ENCODE measurements at regions not wholly inside any gene's neighbourhood (a gene's known extent, or its start where the extent isn't known, plus 50 kb on each side); places are given as distances from the start of the nearest gene placed in this dataset.
"Not testable (repeated sequence)": the region's sequence is repeated elsewhere in the genome, so short reads cannot be mapped to it uniquely, and the experiment has no call there.

DNA sequence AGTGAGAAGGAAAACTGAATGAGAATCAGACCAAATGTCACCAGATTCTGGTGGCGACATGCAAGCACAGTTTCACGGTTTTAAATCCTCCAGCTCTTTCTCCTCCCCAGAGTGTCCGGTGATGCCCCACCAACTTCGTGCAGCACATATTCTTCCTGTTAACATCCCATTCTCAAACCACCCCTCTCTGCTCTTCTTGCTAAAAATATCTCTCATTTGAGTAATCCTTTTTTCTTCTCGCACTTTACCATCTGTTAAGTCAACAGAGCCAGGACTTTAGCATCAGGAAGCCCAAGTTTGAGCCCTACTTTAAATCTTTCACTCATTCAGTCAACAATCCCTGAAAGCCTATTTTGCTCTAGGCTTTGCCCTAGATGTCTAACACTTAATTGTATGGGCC, 68.2 kb upstream of the VGLL4 start:
- DNase-seq, result no peak

DNA sequence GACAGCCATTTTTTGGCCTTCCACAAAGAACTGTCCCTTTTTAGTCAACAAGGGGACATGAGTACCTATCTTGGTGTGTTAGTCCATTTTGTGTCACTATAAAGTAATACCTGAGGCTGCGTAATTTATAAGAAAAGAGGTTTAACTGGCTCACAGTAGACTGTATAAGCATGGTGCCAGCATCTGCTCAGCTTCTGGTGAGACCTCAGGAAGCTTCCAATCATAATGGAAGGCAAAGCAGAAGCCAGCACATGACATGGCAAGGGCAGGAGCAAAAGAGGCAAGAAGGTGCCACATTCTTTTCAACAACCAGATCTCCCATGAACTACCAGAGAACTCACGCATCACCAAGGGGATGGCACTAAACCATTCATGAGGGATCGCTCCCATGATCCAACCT, 66.1 kb upstream of the VGLL4 start:
- DNase-seq, result no peak

DNA sequence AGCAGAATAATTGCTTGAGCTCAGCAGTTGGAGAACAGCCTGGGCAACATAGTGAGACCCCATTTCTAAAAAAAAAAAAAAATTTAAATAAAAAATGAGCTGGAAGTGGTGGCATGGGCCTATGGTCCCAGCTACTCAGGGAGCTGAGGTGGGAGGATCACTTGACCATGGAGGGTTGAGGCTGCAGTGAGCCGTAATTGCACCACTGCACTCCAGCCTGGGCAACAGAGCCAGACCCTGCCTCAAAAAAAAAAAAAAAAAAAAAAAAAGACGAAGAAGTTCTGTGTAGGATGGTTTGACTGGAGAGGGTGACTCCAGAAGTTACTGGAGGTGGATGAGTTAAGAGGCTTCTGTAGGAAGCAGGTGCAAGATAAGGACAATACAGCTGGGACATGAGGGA, 63.4 kb upstream of the VGLL4 start:
- DNase-seq, result not testable (repeated sequence)

- DNase-seq, result no peak
These were observed 62.9 kb upstream of the VGLL4 start for GRCh38 chr3:11706604-11707003.

DNA sequence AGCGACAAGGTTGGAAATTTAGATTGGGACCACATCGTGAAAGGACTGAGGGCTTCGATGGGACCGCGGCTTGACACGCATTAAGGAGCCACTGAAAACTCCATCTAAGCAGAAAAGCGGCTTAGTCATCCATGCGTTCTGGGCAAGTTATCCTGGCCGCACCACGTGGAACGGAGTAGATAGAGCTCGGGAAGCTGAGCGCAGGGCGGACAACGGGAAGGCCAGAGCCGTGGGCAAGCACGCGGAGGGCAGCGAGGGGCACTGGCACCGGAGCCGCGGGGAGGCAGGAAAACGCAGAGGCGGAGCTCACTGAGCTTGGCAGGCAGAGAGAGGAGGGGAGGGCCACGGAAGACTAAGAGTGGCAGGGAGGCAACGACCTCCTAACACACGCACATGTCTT, 61.3 kb upstream of the VGLL4 start:
- DNase-seq, result no peak

GRCh38 chr3:11703146-11703545, 59.4 kb upstream of the VGLL4 start:
- no peak for DNase-seq

DNA sequence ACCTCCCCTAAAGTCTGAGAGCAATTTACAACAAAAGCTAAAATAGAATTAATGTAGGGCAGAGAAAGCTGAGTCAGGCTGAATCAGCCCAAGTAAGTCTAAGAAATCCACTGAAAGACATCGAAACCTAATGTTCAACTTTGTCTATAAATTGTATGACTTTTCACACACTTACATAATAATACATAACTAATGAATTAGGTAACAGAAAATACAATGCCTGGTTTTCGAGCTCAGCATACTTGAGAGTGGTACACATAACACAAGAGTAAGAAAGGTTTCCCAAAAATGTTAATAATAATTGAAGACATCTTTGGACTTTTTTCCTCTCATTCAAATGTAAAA, 55.3 kb upstream of the VGLL4 start:
- DNase-seq, result no peak

DNA sequence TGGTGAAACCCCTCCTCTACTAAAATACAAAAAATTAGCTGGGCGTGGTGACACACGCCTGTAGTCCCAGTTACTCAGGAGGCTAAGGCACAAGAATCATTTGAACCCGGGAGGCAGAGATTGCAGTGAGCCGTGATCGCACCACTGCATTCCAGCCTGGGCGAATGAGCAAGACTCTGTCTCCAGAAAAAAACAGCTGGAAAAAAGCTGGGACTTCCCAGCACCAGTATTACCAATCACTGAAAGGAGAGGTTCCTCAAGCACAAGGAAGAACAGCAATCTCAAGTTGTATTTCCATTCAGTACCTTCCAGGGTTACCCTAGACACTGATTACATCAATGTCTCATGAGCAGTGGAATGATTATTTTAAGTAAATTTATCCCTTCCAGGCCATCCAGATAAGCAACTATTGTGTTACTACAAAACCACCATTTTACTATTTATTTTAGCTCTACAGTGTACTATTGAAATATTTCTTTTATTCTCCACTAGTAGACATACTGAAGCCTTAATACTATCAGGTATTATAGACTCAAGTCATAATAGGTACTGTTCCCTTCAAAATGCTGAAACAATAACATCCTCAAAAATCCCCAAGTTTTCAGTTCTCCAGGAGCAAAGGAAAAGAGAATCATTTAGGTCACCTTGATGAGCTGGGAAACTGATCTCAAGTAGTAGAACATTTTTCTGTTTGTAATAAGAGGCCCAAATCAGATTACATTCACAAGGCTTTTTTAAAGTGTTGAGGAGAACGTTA, 54.8 kb upstream of the VGLL4 start:
- no peak for DNase-seq

DNA sequence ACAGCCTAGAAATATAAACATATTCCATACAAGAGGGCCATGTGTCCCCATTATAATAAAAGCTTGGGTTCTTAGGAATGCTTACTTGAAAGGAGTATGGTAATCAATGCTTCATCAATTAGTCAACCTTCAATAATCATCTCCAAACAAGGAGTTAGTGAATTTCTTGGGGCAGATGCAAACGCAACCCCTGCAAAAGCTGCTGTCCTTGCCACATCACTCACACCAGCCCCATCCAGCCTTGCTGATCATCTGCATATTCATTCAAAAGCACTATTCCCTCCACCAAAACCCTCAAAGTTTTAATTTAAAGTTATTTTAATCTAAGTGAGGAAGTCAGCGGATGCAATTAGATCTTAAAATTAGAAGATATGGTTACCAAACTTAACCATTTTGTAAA, 54.0 kb upstream of the VGLL4 start:
- no peak for DNase-seq

DNA sequence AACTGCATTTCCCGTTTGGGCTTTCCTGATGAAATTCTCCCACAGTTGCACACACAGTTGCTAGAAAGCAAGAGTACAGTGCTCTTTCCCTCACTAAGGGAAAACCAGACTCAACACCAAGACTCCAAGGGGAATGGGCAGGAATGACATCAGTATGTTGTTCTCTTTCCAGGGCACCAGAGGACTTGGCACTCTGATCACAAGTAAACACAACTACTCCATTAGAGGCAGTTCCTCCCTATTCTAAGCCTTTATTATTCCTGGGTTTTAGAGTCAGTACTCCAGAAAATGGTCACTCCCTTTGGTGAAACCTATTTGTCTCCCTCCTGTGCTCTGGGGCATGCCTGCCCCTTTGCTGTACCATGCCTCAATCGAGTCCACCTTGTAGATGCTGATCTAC, 52.3 kb upstream of the VGLL4 start:
- no peak for DNase-seq

All from MV-4-11 (cell line).